Suprapubic skin (tissue), 4 donors: ENCODE measurements at regions not wholly inside any gene's neighbourhood (a gene's known extent, or its start where the extent isn't known, plus 50 kb on each side); places are given as distances from the start of the nearest gene placed in this dataset.

ENCODE experiments used
- CTCF ChIP-seq, 2 donors: fragments of 200-600 bp in 1 of 2; fragments of 450-650 bp in 1 of 2; sonication (generic) in 1 of 2; IDR thresholded peaks; one replicate each; pipeline ENCODE4 v1.5.1; 2016 to 2019; ENCODE audit warnings: antibody characterized with exemption in 2 of 2, mild to moderate bottlenecking in 1 of 2, moderate library complexity in 1 of 2
- EP300 ChIP-seq: sonication (generic); formaldehyde crosslinking; IDR thresholded peaks from one replicate; pipeline ENCODE4 v1.6.1; 2017; ENCODE audit warnings: antibody characterized with exemption
- POLR2A ChIP-seq, 2 donors: fragments of 450-650 bp; IDR thresholded peaks; one replicate each; pipeline ENCODE4 v1.6.1; 2017; ENCODE audit warnings: antibody characterized with exemption in 2 of 2, mild to moderate bottlenecking in 2 of 2, moderate library complexity in 2 of 2
- POLR2AphosphoS5 ChIP-seq, 3 donors: sonication (generic); formaldehyde crosslinking; IDR thresholded peaks; one replicate each; pipeline ENCODE4 v1.6.1; 2017; ENCODE audit warnings: antibody characterized with exemption in 3 of 3

DNA sequence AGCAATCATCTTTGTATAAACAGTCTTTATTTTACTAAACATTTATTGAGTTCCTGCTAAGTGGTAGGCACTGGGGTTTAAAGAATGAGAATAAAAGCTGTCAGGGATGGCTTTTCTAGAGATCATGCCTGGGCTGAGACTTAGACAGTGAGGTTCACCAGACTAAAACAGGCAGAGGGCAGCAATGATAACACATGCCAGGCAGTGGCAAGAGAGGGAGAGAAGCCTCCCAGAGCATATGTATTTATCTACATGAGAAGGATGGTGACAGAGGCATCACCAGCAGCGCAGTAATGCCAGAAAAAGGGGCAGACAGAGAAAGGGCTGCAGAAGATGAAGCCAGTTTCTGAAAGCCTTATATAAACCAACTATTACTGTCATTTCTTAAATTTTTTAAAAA, 121.0 kb upstream of the CCDC180 start:
- TF ChIP-seq POLR2AphosphoS5 (IDR thresholded peaks at IDR 0.05) (no peak), CTCF (IDR thresholded peaks at IDR 0.05) (no peak), POLR2A (IDR thresholded peaks at IDR 0.05) (no peak), EP300 (no peak)
